A549 (cell line): ENCODE measurements at regions not wholly inside any gene's neighbourhood (a gene's known extent, or its start where the extent isn't known, plus 50 kb on each side); places are given as distances from the start of the nearest gene placed in this dataset.

ENCODE experiments used
- ATAC-seq, 2 experiments: fragments of 200-7000 bp in 1 of 2; fragments of >200 bp in 1 of 2; cut with Nextera tagmentation in 1 of 2; cut with Tn5 transposase in 1 of 2; 3 replicates each; pipeline versions ENCODE4 v1.8.0 to v1.9.1; 2018 to 2020; ENCODE audit warnings: mild to moderate bottlenecking in 1 of 2, moderate library complexity in 1 of 2
- CTCF ChIA-PET: fragments of 300-600 bp; sonication (Branson Sonifier 250); formaldehyde crosslinking; extraction: SDS; loops from one replicate; lab custom pipeline; 2021; ENCODE audit warnings: antibody characterized with exemption, inconsistent platforms; lab: Yijun Ruan, JAX
- POLR2A ChIA-PET: fragments of 350-600 bp; formaldehyde crosslinking; extraction: SDS; loops from one replicate; lab custom pipeline; 2021; ENCODE audit warnings: antibody characterized with exemption, inconsistent platforms; lab: Yijun Ruan, JAX
- DNase-seq, 2 experiments: peaks; one replicate each; pipeline versions ENCODE4 v3.0.0 to v3.0.0-alpha.2; 2011 to 2016; ENCODE audit warnings: low read depth in 1 of 2, low spot score in 1 of 2
- FAIRE-seq: peaks from 2 replicates; lab custom pipeline; 2011; peaks lifted over from hg19 to GRCh38; lab: Jason Lieb, UNC
- H3K27ac ChIP-seq, 2 experiments: fragments of >200 bp; sonication (Bioruptor Twin); formaldehyde crosslinking; 3 replicates each; pipeline ENCODE4 v1.5.1; 2016 to 2017
- H3K4me1 ChIP-seq: fragments of >200 bp; sonication (Bioruptor Twin); formaldehyde crosslinking; 3 replicates; pipeline ENCODE4 v1.6.1; 2016
- H3K4me2 ChIP-seq: fragments of >200 bp; sonication (Bioruptor Twin); formaldehyde crosslinking; 3 replicates; pipeline ENCODE4 v1.6.1; 2016
- H3K4me3 ChIP-seq: fragments of >200 bp; sonication (Bioruptor Twin); formaldehyde crosslinking; 3 replicates; pipeline ENCODE4 v1.5.1; 2016
- H3K9me3 ChIP-seq: fragments of >200 bp; sonication (Bioruptor Twin); formaldehyde crosslinking; 3 replicates; pipeline ENCODE4 v1.6.1; 2016
- CHD2 ChIP-seq: fragments of 150-350 bp; IDR thresholded peaks from 2 replicates; pipeline ENCODE4 v1.6.1; 2014; ENCODE audit warnings: low read length; ENCODE audit not compliant: partially characterized antibody
- ESRRA ChIP-seq: fragments of 150-350 bp; IDR thresholded peaks from 2 replicates; pipeline ENCODE4 v1.6.1; 2014; ENCODE audit warnings: mild to moderate bottlenecking, low read length, borderline replicate concordance
- FOSL2 ChIP-seq, 2 experiments: fragments of 450-650 bp in 1 of 2; fragments of >200 bp in 1 of 2; sonication (Bioruptor Twin) in 1 of 2; formaldehyde crosslinking; IDR thresholded peaks; 2 replicates each; pipeline versions ENCODE4 v1.5.0 to v1.6.1; 2016 to 2020; ENCODE audit warnings: mild to moderate bottlenecking in 1 of 2, moderate library complexity in 1 of 2
- GATA3 ChIP-seq: IDR thresholded peaks from 2 replicates; pipeline ENCODE4 v1.6.1; 2012; ENCODE audit warnings: borderline replicate concordance
- HOXB13 ChIP-seq: fragments of 250-450 bp; sonication (Bioruptor Pico); IDR thresholded peaks from 2 replicates; pipeline ENCODE4 v1.5.0; 2020; ENCODE audit warnings: low read depth, mild to moderate bottlenecking, moderate library complexity
- HOXB5 ChIP-seq: fragments of 250-450 bp; sonication (Bioruptor Pico); IDR thresholded peaks from 2 replicates; pipeline ENCODE4 v1.5.0; 2020; ENCODE audit warnings: mild to moderate bottlenecking, moderate library complexity
- MAFK ChIP-seq: fragments of 450-650 bp; IDR thresholded peaks from 2 replicates; pipeline ENCODE4 v1.6.1; 2014; ENCODE audit not compliant: partially characterized antibody
- MAZ ChIP-seq: fragments of 150-350 bp; IDR thresholded peaks from 2 replicates; pipeline ENCODE4 v1.6.1; 2014; ENCODE audit warnings: antibody characterized with exemption, low read depth, low read length, borderline replicate concordance
- NFE2L2 ChIP-seq: fragments of 150-350 bp; conservative IDR thresholded peaks from 2 replicates; pipeline ENCODE4 v1.6.1; 2014; ENCODE audit warnings: low read length
- NR3C1 ChIP-seq: fragments of >200 bp; sonication (Bioruptor Twin); formaldehyde crosslinking; IDR thresholded peaks from 3 replicates; pipeline ENCODE4 v1.6.1; 2017
- POLR2AphosphoS2 ChIP-seq: conservative IDR thresholded peaks from 2 replicates; pipeline ENCODE4 v1.6.1; 2012; ENCODE audit warnings: low read length, improper control_type of control experiment, inconsistent platforms
- RAD21 ChIP-seq, 2 experiments: fragments of >200 bp in 1 of 2; sonication (Bioruptor Twin) in 1 of 2; formaldehyde crosslinking in 1 of 2; IDR thresholded peaks in 1 of 2; conservative IDR thresholded peaks in 1 of 2; 2 replicates in 1 of 2; 3 replicates in 1 of 2; pipeline ENCODE4 v1.6.1; 2012 to 2018; ENCODE audit warnings: inconsistent platforms in 1 of 2
- RARB ChIP-seq: fragments of 250-450 bp; sonication (Bioruptor Pico); IDR thresholded peaks from 2 replicates; pipeline ENCODE4 v1.8.0; 2021; ENCODE audit warnings: mild to moderate bottlenecking, moderate library complexity
- RFX5 ChIP-seq: fragments of 450-650 bp; IDR thresholded peaks from 2 replicates; pipeline ENCODE4 v1.7.1; 2014; ENCODE audit warnings: antibody characterized with exemption, mild to moderate bottlenecking, moderate library complexity
- SMC3 ChIP-seq: fragments of >200 bp; sonication (Bioruptor Twin); formaldehyde crosslinking; IDR thresholded peaks from 3 replicates; pipeline ENCODE4 v1.6.1; 2018; ENCODE audit warnings: inconsistent platforms
- TP53 ChIP-seq: fragments of 250-450 bp; sonication (Bioruptor Pico); IDR thresholded peaks from 2 replicates; pipeline ENCODE4 v1.5.0; 2021; ENCODE audit warnings: mild to moderate bottlenecking, moderate library complexity
- TF ChIP-seq, protein P1 (sequence below): fragments of >200 bp; sonication (Bioruptor Twin); formaldehyde crosslinking; IDR thresholded peaks from 3 replicates; pipeline ENCODE4 v1.5.1; 2016
- TF ChIP-seq, protein P2 (sequence below): fragments of >200 bp; sonication (Bioruptor Twin); formaldehyde crosslinking; IDR thresholded peaks from 2 replicates; pipeline ENCODE4 v1.6.1; 2016
- TF ChIP-seq, protein P3 (sequence below): fragments of 250-450 bp; sonication (Bioruptor Pico); IDR thresholded peaks from 2 replicates; pipeline ENCODE4 v1.5.0; 2021; ENCODE audit warnings: mild to moderate bottlenecking, moderate library complexity, borderline replicate concordance
- TF ChIP-seq, protein P4 (sequence below): fragments of 450-650 bp; IDR thresholded peaks from 2 replicates; pipeline ENCODE4 v1.6.1; 2014; ENCODE audit warnings: antibody characterized with exemption

DNA sequence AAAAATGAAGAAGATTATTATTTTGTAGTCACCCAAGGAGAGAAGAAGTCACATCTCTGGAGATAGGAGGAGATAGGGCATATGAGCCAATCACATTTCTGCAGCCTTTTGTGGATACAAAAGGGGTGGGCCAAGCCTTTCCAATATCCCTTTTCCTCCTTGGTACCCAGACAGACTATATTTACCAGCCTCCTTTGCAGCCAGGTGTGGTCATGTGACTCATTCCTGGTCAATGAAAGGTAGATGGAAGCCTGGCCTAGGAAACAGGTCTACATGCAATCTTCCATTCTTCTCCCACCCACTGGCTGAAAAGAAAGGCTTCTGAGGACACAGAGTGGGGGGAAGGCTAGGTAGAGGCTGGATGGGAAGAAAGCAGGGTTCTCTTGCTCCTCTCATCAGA, 58.1 kb upstream of the ERG start:
- no peak for FAIRE-seq
- TF ChIP-seq GATA3 (no peak), NR3C1 (no peak)
- no peaks in the 10 kb centered on the region for H3K4me1 ChIP-seq
- no peaks in the 10 kb centered on the region for H3K9me3 ChIP-seq
- no peak overlapping the region for H3K4me2 ChIP-seq
- H3K27ac ChIP-seq: no peak overlapping the region
- no peak for DNase-seq
- H3K4me3 ChIP-seq: no peak overlapping the region
- POLR2A ChIA-PET: no interaction called here
- CTCF ChIA-PET: interaction anchor here (0.5 to 0.8 kb wide), 2 partner anchors 215 to 530 kb away, joined by 3 read pairs; no protein-coding TSS in a partner anchor
- ATAC-seq: no peak

DNA sequence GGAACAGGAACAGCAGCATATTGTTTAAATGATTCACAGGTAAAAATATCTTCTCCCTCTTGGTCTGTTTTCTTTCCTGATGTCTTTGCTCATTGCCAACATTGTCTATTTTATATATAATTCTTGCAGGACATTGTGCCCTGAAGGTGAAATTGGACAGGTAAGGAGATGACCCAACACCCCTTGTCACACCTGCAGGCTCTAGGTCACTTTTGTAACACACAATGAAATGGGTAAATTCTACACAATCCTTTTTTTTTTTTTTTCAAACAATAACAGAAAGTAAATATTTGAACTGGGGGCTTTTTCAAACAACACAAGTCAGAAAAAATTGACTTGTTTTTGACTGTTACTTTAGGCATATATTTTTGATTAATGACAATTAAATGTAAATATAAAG, 62.9 kb upstream of the ERG start:
- no peak overlapping the region for H3K4me3 ChIP-seq
- TF ChIP-seq CHD2: no peak
- no peak for TF ChIP-seq NR3C1
- TF ChIP-seq MAZ: no peak
- TF ChIP-seq, protein P1, sequence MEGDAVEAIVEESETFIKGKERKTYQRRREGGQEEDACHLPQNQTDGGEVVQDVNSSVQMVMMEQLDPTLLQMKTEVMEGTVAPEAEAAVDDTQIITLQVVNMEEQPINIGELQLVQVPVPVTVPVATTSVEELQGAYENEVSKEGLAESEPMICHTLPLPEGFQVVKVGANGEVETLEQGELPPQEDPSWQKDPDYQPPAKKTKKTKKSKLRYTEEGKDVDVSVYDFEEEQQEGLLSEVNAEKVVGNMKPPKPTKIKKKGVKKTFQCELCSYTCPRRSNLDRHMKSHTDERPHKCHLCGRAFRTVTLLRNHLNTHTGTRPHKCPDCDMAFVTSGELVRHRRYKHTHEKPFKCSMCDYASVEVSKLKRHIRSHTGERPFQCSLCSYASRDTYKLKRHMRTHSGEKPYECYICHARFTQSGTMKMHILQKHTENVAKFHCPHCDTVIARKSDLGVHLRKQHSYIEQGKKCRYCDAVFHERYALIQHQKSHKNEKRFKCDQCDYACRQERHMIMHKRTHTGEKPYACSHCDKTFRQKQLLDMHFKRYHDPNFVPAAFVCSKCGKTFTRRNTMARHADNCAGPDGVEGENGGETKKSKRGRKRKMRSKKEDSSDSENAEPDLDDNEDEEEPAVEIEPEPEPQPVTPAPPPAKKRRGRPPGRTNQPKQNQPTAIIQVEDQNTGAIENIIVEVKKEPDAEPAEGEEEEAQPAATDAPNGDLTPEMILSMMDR: no peak
- no peak for TF ChIP-seq RFX5
- no peak for TF ChIP-seq FOSL2 (IDR thresholded peaks at IDR 0.05)
- no peak for TF ChIP-seq FOSL2 (CRISPR knock-in tag; IDR thresholded peaks at IDR 0.05)
- TF ChIP-seq NFE2L2: no peak
- TF ChIP-seq HOXB13 (CRISPR knock-in tag): no peak
- TF ChIP-seq TP53 (CRISPR knock-in tag): no peak
- no peak for TF ChIP-seq MAFK
- TF ChIP-seq, protein P2, sequence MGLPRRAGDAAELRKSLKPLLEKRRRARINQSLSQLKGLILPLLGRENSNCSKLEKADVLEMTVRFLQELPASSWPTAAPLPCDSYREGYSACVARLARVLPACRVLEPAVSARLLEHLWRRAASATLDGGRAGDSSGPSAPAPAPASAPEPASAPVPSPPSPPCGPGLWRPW: no peak
- TF ChIP-seq, protein P3, sequence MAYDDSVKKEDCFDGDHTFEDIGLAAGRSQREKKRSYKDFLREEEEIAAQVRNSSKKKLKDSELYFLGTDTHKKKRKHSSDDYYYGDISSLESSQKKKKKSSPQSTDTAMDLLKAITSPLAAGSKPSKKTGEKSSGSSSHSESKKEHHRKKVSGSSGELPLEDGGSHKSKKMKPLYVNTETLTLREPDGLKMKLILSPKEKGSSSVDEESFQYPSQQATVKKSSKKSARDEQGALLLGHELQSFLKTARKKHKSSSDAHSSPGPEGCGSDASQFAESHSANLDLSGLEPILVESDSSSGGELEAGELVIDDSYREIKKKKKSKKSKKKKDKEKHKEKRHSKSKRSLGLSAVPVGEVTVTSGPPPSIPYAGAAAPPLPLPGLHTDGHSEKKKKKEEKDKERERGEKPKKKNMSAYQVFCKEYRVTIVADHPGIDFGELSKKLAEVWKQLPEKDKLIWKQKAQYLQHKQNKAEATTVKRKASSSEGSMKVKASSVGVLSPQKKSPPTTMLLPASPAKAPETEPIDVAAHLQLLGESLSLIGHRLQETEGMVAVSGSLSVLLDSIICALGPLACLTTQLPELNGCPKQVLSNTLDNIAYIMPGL (CRISPR knock-in tag): no peak
- TF ChIP-seq RAD21 (conservative IDR thresholded peaks at IDR 0.05 in 1 of 2, IDR thresholded peaks at IDR 0.05 in 1 of 2): no peak
- TF ChIP-seq ESRRA: no peak
- no peak for TF ChIP-seq POLR2AphosphoS2
- no peak for TF ChIP-seq HOXB5 (CRISPR knock-in tag)
- TF ChIP-seq, protein P4, sequence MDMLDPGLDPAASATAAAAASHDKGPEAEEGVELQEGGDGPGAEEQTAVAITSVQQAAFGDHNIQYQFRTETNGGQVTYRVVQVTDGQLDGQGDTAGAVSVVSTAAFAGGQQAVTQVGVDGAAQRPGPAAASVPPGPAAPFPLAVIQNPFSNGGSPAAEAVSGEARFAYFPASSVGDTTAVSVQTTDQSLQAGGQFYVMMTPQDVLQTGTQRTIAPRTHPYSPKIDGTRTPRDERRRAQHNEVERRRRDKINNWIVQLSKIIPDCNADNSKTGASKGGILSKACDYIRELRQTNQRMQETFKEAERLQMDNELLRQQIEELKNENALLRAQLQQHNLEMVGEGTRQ: no peak
- TF ChIP-seq SMC3: no peak
- no peak for TF ChIP-seq RARB (CRISPR knock-in tag)
- no peaks in the 10 kb centered on the region for H3K9me3 ChIP-seq
- no peak overlapping the region for H3K27ac ChIP-seq
- H3K4me2 ChIP-seq: no peak overlapping the region
- FAIRE-seq (no peak), ATAC-seq (no peak), DNase-seq (no peak)
- CTCF ChIA-PET: no interaction called here
- POLR2A ChIA-PET: no interaction called here
- no peaks in the 10 kb centered on the region for H3K4me1 ChIP-seq
